HG03565 (cell line): ENCODE measurements at regions not wholly inside any gene's neighbourhood (a gene's known extent, or its start where the extent isn't known, plus 50 kb on each side); places are given as distances from the start of the nearest gene placed in this dataset.
"Not testable (repeated sequence)": the region's sequence is repeated elsewhere in the genome, so short reads cannot be mapped to it uniquely, and the experiment has no call there.

Source experiments
- ATAC-seq: cut with Tn5 transposase; IDR thresholded peaks from one replicate; pipeline ENCODE4 v1.9.1; 2021; ENCODE audit warnings: mild to moderate bottlenecking, moderate library complexity; ENCODE audit not compliant: unreplicated experiment

- no peak for ATAC-seq
Observed at GRCh38 chr10:29702273-29703164, 67.7 kb upstream of the SVIL start.

DNA sequence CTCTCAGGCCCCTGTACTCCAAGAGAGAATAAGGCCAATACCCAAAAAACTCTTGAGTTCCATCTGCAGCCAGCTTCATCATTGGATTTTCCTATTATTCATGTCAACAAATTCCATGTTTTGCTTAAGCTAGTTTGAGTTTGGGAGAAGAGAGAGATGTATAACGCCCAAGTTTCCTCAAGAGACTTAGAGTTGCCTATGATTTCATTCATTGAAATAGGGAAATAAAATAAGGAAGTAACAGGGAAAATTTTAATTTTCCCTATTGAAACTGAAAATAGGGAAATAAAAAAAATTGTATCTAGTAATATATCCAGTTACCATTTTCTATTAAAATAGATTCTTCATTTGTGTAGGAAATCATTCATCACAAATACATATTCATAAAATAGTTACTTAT, 66.5 kb upstream of the SVIL start:
- no peak for ATAC-seq

DNA sequence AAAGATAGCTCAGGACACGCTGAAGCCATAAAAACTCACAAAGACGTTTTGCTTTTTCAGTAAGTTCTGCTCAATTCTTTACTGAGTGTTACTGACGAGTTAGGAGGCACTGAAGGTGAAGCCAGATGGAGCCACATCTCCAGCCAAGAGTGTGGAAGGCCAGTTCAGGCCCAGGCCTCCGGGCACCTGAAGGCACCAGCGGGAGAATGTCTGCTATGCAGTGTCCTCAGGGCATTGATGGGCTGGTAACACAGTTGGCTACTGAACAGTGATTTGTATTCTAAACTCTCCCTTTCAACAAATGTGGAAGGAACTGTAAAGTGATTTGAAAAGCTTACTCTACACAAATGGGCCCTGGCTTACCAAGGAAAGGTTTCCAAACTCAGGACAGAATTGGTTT, 64.8 kb upstream of the SVIL start:
- no peak for ATAC-seq

DNA sequence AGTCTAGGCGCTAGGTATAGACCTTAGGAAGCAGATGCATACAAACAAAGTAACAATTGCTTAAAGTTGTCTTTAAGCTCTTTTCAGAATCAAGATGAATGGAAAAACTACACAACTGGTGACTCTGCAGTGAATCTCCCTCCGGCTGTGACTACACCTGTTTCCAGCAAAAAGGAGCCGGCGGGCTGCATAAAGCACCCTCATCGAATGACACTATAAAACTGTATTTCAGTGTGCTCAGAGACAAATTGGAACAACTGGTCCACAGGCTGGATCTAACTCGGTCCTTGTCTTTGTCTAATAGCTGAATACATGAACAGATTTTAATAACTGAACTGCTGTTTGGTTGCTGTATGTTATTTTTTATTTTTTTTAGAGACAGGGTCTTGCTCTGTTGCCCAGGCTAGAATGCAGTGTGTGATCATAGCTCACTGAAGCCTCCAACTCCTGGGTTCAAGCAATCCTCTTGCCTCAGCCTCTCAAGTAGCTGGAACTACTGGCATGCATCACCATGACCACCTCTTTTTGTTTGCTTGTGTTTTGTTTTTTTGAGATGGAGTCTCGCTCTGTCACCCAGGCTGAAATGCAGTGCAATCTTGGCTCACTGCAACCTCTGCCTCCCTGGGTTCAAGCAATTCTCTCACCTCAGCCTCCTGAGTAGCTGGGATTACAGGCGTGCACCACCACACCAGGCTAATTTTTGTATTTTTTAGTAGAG, 64.2 kb upstream of the SVIL start:
- no peak for ATAC-seq

DNA sequence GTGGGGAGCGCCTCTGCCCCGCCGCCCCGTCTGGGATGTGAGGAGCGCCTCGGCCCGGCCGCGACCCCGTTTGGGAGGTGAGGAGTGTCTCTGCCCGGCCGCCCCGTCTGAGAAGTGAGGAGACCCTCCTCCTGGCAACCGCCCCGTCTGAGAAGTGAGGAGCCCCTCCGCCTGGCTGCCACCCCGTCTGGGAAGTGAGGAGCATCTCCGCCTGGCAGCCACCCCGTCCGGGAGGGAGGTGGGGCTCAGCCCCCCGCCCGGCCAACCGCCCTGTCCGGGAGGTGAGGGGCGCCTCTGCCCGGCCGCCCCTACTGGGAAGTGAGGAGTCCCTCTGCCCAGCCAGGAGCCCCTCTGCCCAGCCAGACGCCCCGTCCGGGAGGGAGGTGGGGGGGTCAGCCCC, 61.8 kb upstream of the SVIL start:
- ATAC-seq, result not testable (repeated sequence)

DNA sequence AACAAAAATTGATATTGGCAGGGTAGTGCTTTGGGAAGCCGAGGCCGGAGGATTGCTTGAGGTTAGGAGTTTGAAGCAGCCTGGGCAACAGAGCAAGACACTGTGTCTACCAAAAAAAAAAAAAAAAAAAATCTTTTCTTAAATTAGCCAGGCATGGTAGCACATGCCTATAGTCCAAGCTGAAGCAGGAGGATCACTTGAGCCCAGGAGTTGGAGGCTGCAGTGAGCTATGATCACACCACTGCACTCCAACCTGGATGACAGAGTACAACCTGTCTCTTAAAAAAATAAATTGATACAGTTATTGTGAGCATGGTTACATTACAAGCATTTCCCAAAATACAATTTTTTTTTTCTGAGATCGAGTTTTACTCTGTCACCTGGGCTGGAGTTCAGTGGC, 59.4 kb upstream of the SVIL start:
- ATAC-seq, result no peak

GRCh38 chr10:29692121-29692539, 57.4 kb upstream of the SVIL start:
- ATAC-seq, result no peak

- no peak for ATAC-seq
Observed at GRCh38 chr10:29691564-29692072, 56.8 kb upstream of the SVIL start.

DNA sequence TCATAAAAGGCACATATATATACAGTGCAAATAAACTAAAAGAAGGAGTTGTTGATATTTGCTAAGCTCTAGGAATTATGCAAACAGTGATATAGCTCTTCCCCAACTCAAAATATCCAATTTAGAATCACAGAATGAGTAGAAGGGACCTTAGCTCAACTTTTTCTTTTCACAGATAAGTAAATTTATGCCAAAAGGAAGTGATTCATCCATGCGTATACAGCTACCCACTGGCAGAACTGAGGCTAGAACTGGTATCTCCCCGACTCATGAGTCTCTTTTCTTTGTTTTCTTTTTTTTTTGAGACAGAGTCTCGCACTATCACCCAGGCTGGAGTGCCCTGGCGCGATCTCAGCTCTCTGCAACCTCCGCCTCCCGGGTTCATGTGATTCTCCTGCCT, 54.2 kb upstream of the SVIL start:
- no peak for ATAC-seq

- no peak for ATAC-seq
Observed at GRCh38 chr10:29688230-29688661, 53.5 kb upstream of the SVIL start.

GRCh38 chr10:29687421-29688164, 52.8 kb upstream of the SVIL start:
- no peak for ATAC-seq

DNA sequence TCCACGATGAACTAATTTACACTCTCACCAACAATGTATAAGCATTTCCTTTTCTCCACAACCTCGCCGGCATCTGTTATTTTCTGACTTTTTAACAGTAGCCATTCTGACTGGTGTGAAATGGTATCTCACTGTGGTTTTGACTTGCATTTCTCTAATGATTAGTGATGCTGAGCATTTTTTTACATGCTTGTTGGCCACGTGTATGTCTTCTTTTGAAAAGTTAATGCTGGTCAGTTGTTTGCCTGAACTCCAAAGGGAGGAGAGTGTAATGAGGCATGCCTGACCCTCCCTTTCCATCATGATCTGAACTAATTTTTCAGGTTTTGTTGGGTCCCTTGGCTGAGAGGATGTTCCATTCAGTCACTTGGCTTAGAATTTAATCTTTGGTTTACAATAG, 50.7 kb upstream of the SVIL start:
- no peak for ATAC-seq
